LNCAP (cell line): ENCODE measurements at regions not wholly inside any gene's neighbourhood (a gene's known extent, or its start where the extent isn't known, plus 50 kb on each side); places are given as distances from the start of the nearest gene placed in this dataset.

Experiments
- CTCF ChIP-seq: fragments of 450-650 bp; IDR thresholded peaks from 2 replicates; pipeline ENCODE4 v1.5.1; 2017; ENCODE audit warnings: mild to moderate bottlenecking

DNA sequence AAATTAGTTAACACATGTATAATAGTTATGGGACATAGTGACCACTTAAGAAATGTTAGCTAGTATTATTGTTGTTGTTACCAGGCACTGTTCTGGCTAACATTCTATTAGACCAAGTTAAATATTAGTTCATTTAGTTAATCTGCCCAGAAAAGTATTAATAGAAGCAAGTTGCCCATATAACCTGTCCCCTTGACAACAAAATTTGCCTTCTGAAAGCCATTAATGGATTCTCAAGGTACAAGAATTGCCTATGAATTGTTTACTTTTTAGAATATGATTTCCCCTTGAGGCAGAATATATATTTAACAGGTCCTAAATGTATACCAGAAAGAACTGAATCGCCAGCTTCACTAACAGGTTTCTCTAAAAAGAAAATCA, 167.3 kb upstream of the TMCC3 start:
- TF ChIP-seq CTCF, result no peak

- TF ChIP-seq CTCF, result no peak
Observed at GRCh38 chr12:94815958-94816357, 165.6 kb upstream of the TMCC3 start.

DNA sequence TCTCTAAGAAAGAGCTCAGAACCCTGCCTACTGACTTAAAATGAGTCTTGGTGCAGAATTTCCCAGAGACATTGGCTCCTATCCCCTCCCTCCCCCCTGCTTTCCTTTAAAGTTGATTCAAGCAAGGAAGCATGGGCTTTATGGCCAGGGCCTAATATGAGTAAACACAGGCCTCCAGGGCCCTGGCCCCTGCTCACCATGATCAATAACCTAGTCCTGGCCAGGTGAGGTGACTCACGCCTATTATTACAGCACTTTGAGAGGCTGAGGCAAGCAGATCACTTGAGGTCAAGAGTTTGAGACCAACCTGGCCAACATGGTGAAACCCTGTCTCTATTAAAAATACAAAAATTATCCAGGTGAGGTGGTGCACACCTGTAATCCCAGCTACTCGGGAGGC, 165.1 kb upstream of the TMCC3 start:
- no peak for TF ChIP-seq CTCF

GRCh38 chr12:94813314-94813713, 163.0 kb upstream of the TMCC3 start:
- TF ChIP-seq CTCF, result no peak

- TF ChIP-seq CTCF, result no peak
Observed at GRCh38 chr12:94812345-94812744, 162.0 kb upstream of the TMCC3 start.

- TF ChIP-seq CTCF, result no peak
Observed at GRCh38 chr12:94811611-94812010, 161.3 kb upstream of the TMCC3 start.

- TF ChIP-seq CTCF, result no peak
Observed at GRCh38 chr12:94807951-94808350, 157.6 kb upstream of the TMCC3 start.

GRCh38 chr12:94806617-94807016, 156.3 kb upstream of the TMCC3 start:
- no peak for TF ChIP-seq CTCF
